Activated T-helper 1 cell treated with Interleukin-2 at 50 U/mL for 16 hours (primary cell): ENCODE measurements at regions not wholly inside any gene's neighbourhood (a gene's known extent, or its start where the extent isn't known, plus 50 kb on each side); places are given as distances from the start of the nearest gene placed in this dataset.
"Not testable (repeated sequence)": the region's sequence is repeated elsewhere in the genome, so short reads cannot be mapped to it uniquely, and the experiment has no call there.

Source experiments
- DNase-seq: peaks from one replicate; pipeline ENCODE4 v3.0.0-alpha.2; 2020; ENCODE audit warnings: low read depth

DNA sequence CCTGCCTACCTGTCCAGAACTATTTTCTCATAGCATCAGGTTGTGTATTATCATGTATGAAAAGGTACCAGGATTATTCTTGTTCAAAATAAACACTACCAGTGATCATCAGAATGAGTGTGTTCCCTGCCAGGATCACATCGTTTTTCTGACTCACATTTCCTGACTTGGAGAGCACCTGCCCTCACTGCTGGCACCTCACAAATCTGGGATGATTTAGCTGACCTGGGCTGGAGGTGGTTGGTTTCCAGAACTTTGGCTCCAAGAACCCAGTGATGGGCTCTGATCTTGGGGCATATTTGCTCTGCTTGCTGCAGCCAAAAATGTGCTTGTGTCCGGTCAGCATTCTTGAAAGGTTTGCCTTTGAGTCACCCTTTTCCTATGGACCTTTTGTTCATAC lies 836.3 kb upstream of the ACVR2A start:
- no peak for DNase-seq

DNA sequence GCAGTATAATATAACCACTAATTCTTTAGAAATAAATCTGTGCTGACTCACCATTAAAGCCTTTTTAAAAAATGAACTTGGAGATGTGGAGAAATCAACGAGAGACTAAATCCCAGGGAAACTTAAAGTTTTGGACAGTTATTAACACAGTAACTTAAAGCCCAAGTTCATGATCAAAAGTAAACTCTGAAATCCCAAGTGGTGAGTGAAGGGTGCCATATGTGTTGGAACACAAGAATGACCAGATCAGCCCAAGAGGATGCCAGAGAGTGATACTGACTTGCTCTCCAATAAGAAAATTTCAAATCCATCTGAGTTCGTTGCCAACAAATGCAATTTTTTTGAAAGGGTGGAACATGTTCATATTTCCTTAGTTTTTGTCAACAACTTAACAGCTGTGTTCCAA lies 838.1 kb upstream of the ACVR2A start:
- DNase-seq = no peak

DNA sequence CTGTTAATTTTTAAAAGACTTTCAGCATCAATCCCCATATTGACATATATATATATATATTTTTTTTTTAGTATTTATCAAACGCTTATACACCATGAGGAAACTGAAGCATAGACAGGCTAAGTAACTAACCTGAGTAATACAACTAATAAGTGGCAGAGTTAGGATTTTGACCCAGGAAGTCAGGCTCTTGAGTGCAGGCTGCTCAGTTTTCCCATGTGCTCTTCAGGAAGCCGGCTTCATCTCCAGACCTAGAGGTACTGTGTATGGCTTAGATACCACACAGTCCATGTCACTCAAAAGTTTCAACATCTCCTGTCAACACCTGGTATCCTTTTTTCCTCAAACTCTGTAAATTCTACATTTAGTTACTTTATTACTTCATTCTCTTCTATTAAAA lies 841.7 kb upstream of the ACVR2A start:
- no peak for DNase-seq

GRCh38 chr2:147002256-147002655 lies 842.6 kb upstream of the ACVR2A start:
- no peak for DNase-seq

DNA sequence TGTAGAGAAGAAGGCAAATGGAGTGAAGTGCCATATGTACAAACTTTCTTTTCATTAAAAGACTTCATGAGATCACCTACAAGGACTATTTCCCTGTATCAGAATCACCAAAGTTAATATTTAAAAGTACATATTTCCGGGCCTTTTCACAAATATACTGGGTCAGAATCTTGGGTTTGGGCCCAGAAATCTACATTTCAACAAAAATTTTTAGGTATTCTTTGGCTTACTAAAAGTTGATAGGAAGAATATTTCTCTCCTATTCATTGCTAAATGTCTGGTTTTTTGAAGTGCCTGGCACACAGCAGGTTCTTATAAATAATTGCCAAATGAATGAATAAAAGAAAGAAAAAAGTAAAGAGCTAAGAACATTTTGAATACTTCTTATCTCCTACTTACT lies 843.8 kb upstream of the ACVR2A start:
- no peak for DNase-seq

GRCh38 chr2:147000151-147000550 lies 844.7 kb upstream of the ACVR2A start:
- not testable (repeated sequence) for DNase-seq

DNA sequence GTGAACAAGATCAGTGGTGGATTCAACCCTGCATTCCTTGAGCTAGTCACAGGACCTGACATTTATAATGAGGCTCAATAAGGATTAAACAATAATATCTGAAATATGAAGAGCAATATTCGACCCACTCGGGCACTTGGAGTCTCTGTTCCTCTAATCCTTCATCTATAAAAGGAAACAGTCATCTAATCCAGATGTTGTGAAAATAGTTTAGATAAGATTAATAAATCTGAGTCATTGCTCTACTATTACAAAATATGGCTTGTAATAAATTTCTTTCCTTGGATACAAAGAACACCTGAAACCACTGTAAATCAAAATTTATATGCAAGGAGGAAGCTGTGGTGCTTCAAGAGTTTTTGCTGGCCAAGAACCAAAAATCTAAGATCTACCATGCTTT lies 846.9 kb upstream of the ACVR2A start:
- no peak for DNase-seq

DNA sequence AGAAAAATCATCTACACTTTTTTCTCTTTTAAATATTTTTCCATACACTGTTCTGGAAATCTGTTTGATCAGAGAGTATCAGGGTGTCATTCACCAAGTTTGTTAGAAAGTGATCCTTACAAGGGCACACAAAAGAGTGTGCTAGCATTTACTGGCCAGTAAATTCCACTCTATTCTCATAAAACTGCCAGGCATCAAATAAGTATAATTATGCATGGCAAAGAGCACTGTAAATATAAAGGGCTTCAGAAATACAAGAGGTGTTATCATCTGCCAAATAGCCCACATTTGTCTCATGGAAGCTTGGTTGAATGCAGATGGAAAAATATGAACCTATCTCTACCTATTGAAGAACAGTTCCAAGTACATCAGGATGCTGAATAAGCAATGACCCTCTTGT lies 847.3 kb upstream of the ACVR2A start:
- no peak for DNase-seq

DNA sequence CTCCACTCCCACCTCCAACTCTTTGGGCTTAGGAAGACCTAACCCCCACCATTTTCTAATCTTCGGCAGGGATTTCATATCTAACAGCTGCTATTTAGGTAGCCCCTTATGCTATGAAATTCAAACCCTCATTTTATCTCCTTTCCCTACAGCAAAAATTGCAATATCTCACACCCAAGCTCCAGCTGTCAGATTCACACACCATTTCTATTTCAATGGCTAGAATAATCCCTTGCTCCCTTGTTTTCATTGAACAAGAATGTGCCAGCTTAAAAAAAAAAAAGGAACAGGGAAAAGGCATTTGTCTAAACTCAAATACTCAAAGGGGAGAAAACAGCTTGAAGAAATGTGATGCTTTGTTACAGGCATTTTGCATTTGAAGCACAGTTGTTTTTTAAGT lies 850.6 kb upstream of the ACVR2A start:
- DNase-seq = no peak

DNA sequence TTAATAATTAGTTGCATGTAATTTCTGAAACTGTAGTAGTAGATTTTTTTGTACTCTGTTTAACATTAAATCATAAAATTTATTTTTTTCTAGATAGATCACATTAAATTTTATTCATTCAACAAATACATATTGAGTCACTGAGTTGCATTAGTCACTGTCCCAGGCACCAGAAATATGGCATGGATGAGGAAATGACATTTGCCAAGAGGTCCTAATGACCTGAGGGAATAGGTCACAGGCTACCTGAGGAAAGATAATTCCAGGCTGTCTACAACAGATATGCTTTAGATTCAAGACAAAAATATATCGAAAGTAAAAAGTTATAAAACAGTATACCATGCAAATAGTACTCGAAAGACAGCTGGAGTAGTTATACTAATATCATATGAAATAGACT lies 852.4 kb upstream of the ACVR2A start:
- no peak for DNase-seq

GRCh38 chr2:146992057-146992456 lies 852.8 kb upstream of the ACVR2A start:
- DNase-seq = no peak

DNA sequence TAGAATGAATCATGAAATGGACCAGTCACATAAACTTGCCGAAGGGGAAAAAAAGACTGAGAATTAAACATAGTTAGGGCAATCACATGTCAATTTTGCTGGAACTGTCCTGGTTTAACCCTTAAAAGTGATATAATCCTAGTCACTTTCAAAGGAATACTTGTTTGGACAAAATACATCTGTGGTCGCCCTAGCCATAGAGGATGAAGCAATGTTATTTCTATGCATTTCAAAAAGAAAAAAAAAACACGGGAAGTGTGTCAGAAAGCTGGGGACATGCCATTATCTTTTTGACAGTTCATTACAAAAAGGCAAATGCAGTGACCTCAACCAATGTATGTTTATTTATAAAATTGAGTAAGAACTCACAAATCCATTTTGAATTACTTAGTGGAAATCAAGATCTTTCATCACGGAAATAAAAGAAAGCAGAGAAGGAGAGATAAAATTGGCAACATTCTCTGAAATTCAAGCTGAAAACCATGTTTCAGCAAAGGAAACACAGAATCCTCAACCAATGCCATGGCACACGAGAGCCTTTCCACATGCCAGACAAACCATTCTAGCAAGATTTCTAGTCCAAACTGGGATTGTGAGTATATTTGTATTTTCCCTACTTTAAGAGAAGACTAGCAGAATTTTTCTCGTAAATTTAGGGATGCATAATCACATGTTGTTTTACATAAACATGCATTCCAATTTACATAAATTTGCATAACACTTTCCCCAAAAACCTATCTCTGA lies 854.3 kb upstream of the ACVR2A start:
- DNase-seq = no peak

DNA sequence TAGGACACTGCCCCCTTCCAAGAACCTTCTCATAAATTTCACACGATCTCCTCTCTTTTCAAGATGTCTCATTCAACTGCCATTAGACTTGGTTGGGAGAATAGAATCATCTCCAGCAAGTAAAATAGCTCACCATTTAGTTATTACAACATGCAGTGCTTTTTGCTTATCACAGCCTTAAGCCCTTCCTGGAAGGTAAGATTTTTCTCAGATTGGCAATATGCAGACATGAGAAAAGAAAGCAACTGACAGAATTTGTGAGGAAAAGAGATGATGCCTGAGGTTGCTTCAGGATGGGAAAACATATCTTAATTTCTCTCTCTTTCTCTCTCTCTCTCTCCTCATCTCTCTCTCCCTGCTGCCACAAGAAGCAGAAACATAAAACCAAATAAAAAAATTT lies 855.1 kb upstream of the ACVR2A start:
- DNase-seq = no peak

DNA sequence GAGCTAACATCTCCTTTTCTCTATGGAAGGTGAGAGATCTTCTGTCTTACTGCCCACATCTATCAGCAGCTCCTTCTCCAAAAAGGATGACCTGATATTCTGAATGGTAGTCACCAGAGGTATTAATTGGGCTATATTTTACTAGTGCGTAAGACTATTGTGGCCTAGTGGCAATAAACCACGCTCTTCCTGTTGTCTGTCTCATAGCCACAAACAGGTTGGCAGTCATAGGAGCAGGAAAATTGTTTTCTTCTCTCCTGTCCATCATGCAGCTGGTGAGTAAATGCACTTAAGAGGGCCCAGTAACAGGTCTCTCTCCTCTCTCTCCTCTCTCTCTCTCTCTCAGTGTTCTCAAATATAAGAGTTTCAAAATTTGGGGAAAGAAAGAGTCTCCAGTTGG lies 856.8 kb upstream of the ACVR2A start:
- no peak for DNase-seq

DNA sequence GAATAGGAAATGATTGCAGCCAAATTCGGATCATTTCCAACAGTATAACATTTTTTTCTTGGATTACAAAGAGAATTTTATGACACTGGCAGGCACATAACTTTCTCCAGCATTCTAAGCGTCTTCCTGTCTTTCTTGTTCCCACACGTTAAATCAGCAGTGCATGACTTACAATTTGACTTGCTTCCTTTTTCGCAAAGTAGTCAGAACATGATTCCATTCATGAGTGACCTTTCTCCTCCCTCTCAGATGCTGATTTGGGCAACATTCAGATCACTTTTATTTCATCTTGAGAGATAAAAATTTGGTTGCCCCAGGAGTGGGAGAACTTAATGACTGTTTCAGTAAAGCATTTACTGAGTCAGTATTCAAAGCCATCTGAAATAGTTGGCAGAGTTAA lies 858.7 kb upstream of the ACVR2A start:
- DNase-seq = no peak

DNA sequence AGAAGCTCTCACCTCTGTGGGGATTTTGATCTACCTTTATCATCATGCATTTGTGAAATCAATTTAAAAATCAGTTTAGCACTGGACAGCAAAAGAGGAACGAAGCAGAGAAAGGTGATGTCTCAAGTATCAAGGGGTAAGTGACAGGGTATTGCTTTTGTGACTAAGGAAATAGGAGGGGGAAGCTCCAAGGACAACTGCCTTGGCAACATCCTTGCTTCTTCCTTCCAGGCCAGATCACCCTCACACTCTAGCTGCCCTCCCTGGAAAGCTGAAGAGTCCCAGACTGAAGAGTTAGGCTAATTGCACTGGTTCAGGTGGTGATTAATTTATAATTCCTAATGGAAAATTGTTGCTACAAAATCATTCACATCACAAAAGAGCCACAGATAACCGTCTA lies 859.1 kb upstream of the ACVR2A start:
- DNase-seq = no peak

DNA sequence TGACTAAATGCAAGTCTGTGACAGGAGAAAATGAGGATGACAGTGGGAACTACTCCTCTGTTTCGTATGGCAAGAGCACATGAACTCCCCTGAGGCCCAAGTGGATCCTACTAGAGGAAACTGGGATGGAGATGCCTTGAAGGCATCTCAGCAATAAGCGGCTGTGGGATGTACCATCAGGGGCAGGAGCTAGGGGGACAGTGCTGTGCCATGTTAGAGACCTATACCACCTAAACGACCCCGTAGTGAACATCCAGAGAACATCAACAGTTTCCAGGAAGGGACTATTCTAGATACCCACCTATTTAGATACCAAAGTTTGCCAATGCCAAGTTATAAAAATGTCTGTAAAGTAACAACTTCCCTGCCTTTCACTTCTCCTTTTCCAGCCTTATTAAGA lies 860.8 kb upstream of the ACVR2A start:
- DNase-seq = no peak

GRCh38 chr2:146982393-146982846 lies 862.4 kb upstream of the ACVR2A start:
- no peak for DNase-seq

GRCh38 chr2:146981921-146982320 lies 862.9 kb upstream of the ACVR2A start:
- no peak for DNase-seq

- no peak for DNase-seq
These were observed 865.1 kb upstream of the ACVR2A start for GRCh38 chr2:146979746-146980145.

DNA sequence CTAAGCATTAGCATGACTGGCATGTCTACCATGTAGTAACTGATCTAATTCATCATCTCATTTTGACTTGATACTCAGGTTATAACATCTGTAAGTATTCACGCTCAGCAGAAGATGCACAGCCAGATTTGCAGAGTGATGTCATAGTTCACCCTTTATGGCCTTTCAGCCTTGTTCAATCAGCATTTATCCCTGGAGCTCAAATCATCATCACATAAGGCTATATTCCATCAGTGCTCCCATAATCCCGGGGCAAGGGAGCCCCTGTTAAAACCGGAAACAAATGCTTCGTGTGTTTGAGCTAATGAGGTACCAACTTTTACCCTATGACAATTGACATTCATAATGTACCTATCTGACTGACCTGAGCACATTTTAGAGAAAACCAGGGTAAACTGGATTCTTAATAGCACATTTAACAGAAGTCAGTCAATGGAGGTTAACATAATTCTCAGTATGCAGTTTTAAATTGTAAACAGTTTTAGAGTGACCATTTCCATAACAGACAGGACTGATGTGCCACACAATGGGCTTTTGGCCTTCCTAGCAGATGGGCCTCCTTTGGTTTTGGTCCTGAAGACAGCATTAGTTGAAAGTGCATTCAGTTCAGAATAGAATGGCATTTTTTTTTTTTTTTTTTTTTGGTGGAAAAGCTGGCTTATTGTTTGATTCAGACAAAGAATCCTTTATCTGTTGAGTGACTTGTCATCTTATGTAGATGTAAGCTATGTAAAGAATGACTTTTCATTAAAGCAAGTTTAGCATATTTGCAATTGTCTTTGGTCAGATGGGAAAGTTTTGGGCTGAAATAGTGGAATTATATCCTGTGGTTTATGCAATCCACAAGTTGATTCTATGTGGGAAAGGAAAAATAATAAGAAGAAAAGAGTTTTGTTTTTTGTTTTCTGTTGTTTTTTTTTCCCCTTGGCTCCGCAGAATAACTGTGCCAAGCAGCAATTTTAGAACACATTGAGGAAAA lies 866.0 kb upstream of the ACVR2A start:
- DNase-seq = no peak

DNA sequence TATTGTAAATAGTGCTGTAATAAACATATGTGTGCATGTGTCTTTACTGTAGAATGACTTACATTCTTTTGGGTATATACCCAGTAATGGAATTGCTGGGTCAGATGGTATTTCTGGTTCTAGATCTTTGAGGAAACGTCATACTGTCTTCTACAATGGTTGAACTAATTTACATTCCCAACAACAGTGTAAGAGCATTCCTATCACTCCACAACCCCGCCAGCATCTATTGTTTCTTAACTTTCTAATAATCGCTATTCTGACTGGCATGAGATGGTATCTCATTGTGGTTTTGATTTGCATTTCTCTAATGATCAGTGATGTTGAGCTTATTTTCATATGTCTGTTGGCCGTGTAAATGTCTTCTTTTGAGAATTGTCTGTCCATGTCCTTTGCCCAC lies 873.8 kb upstream of the ACVR2A start:
- DNase-seq = not testable (repeated sequence)

DNA sequence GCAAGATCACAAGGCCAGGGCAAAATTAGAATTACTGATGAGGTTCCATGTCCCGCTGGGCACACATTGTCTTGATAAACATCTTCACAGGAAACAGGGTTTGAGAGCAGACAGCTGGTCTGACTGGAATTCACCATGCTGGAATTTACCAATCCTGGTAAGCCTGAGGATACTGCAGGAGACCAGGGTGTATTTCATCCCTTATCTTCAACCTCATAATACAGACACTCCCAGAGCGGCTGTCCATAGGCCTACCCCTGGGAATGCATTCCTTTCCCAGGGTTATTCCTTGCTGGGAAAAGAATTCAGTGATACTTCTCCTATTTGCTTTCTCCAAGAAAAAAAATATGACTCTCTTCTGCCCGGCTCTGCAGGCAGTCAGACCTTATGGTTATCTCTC lies 875.1 kb upstream of the ACVR2A start:
- not testable (repeated sequence) for DNase-seq
